WTC11 (cell line): ENCODE measurements at regions not wholly inside any gene's neighbourhood (a gene's known extent, or its start where the extent isn't known, plus 50 kb on each side); places are given as distances from the start of the nearest gene placed in this dataset.

ENCODE experiments used
- ATF6 ChIP-seq: sonication (generic); formaldehyde crosslinking; IDR thresholded peaks from 2 replicates; pipeline ENCODE4 v1.8.1; 2023; ENCODE audit warnings: mild to moderate bottlenecking, missing genetic modification reagents
- CBFB ChIP-seq: sonication (generic); formaldehyde crosslinking; IDR thresholded peaks from 2 replicates; pipeline ENCODE4 v1.8.1; 2022; ENCODE audit warnings: mild to moderate bottlenecking, low read depth, missing genetic modification reagents
- CREB1 ChIP-seq: sonication (generic); formaldehyde crosslinking; IDR thresholded peaks from 2 replicates; pipeline ENCODE4 v1.8.0; 2023; ENCODE audit warnings: mild to moderate bottlenecking, missing genetic modification reagents
- IRF2 ChIP-seq: sonication (generic); formaldehyde crosslinking; IDR thresholded peaks from 2 replicates; pipeline ENCODE4 v1.8.0; 2022; ENCODE audit warnings: low read depth, missing genetic modification reagents, borderline replicate concordance
- JUN ChIP-seq: sonication (generic); formaldehyde crosslinking; IDR thresholded peaks from 2 replicates; pipeline ENCODE4 v1.8.0; 2023; ENCODE audit warnings: mild to moderate bottlenecking, missing genetic modification reagents
- NR3C1 ChIP-seq: sonication (generic); formaldehyde crosslinking; conservative IDR thresholded peaks from 2 replicates; pipeline ENCODE4 v1.8.1; 2023; ENCODE audit warnings: low read depth, mild to moderate bottlenecking, missing genetic modification reagents
- SP1 ChIP-seq: sonication (generic); formaldehyde crosslinking; conservative IDR thresholded peaks from 2 replicates; pipeline ENCODE4 v1.8.1; 2022; ENCODE audit warnings: missing genetic modification reagents
- TP53 ChIP-seq: sonication (generic); formaldehyde crosslinking; IDR thresholded peaks from 2 replicates; pipeline ENCODE4 v1.8.1; 2023; ENCODE audit warnings: mild to moderate bottlenecking, missing genetic modification reagents
- ZNF232 ChIP-seq: sonication (generic); formaldehyde crosslinking; IDR thresholded peaks from 2 replicates; pipeline ENCODE4 v1.8.0; 2022; ENCODE audit warnings: mild to moderate bottlenecking, missing genetic modification reagents
- TF ChIP-seq, protein P1 (sequence below): fragments of 200-600 bp; IDR thresholded peaks from 2 replicates; pipeline ENCODE4 v1.8.0; 2022; ENCODE audit warnings: antibody characterized with exemption
- TF ChIP-seq, protein P2 (sequence below): sonication (generic); formaldehyde crosslinking; IDR thresholded peaks from 2 replicates; pipeline ENCODE4 v1.8.1; 2023; ENCODE audit warnings: mild to moderate bottlenecking, missing genetic modification reagents

DNA sequence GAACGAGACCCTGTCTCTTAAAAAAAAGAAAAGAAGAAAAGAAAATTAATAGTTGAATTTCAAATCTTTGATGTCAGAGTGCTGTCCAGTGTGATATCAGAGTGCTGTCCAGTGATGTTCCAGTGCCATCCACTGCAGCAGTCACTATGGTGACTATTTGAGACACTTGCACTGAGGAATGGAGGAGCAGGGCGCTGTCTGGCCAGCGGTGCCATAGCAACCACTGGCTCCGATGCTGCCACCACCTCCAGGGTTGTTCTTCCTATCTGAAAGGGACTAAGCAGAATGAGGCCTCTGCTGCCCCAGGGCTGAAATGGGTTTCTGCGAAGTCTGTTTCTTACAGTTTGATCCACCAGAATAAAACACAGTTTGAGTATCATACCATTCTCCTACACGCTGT lies 272.9 kb downstream of the NUAK1 start:
- TF ChIP-seq, protein P1, sequence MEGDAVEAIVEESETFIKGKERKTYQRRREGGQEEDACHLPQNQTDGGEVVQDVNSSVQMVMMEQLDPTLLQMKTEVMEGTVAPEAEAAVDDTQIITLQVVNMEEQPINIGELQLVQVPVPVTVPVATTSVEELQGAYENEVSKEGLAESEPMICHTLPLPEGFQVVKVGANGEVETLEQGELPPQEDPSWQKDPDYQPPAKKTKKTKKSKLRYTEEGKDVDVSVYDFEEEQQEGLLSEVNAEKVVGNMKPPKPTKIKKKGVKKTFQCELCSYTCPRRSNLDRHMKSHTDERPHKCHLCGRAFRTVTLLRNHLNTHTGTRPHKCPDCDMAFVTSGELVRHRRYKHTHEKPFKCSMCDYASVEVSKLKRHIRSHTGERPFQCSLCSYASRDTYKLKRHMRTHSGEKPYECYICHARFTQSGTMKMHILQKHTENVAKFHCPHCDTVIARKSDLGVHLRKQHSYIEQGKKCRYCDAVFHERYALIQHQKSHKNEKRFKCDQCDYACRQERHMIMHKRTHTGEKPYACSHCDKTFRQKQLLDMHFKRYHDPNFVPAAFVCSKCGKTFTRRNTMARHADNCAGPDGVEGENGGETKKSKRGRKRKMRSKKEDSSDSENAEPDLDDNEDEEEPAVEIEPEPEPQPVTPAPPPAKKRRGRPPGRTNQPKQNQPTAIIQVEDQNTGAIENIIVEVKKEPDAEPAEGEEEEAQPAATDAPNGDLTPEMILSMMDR = no peak
- TF ChIP-seq, protein P2, sequence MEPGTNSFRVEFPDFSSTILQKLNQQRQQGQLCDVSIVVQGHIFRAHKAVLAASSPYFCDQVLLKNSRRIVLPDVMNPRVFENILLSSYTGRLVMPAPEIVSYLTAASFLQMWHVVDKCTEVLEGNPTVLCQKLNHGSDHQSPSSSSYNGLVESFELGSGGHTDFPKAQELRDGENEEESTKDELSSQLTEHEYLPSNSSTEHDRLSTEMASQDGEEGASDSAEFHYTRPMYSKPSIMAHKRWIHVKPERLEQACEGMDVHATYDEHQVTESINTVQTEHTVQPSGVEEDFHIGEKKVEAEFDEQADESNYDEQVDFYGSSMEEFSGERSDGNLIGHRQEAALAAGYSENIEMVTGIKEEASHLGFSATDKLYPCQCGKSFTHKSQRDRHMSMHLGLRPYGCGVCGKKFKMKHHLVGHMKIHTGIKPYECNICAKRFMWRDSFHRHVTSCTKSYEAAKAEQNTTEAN = no peak
- TF ChIP-seq ATF6 (CRISPR knock-in tag) (no peak), TP53 (CRISPR knock-in tag) (no peak), ZNF232 (CRISPR knock-in tag) (no peak), CBFB (CRISPR knock-in tag) (no peak), CREB1 (CRISPR knock-in tag) (no peak), SP1 (no peak), JUN (CRISPR knock-in tag) (no peak), IRF2 (CRISPR knock-in tag) (no peak), NR3C1 (CRISPR knock-in tag) (no peak)
